K562 (cell line): ENCODE measurements at regions not wholly inside any gene's neighbourhood (a gene's known extent, or its start where the extent isn't known, plus 50 kb on each side); places are given as distances from the start of the nearest gene placed in this dataset.

Source experiments
- ADNP ChIP-seq: fragments of 200-800 bp; sonication (Bioruptor generic); IDR thresholded peaks from 2 replicates; pipeline ENCODE4 v1.6.1; 2016; ENCODE audit warnings: missing genetic modification characterization, missing compliant biosample characterization
- CHD7 ChIP-seq: fragments of 200-600 bp; sonication (generic); IDR thresholded peaks from one replicate; pipeline ENCODE4 v1.6.1; 2012; ENCODE audit warnings: mild to moderate bottlenecking, low read depth, low read length, inconsistent platforms
- EZH2 ChIP-seq: IDR thresholded peaks from 2 replicates; pipeline ENCODE4 v1.6.1; 2012; ENCODE audit warnings: low read depth, mild to moderate bottlenecking, inconsistent platforms, low read length, borderline replicate concordance
- IFI16 ChIP-seq: fragments of 250-450 bp; sonication (Bioruptor Pico); IDR thresholded peaks from 2 replicates; pipeline ENCODE4 v2.1.2; 2022; ENCODE audit warnings: mild to moderate bottlenecking, inconsistent platforms
- NFYB ChIP-seq: IDR thresholded peaks from 2 replicates; pipeline ENCODE4 v1.6.1; 2011; ENCODE audit warnings: mild to moderate bottlenecking, moderate library complexity; ENCODE audit not compliant: insufficient read length; ENCODE audit errors: extremely low read depth
- POLR3A ChIP-seq: IDR thresholded peaks from 2 replicates; pipeline ENCODE4 v1.6.1; 2011; ENCODE audit warnings: borderline replicate concordance, mild to moderate bottlenecking, moderate library complexity; ENCODE audit not compliant: insufficient read length, insufficient read depth; ENCODE audit errors: extremely low read depth
- RB1 ChIP-seq: fragments of 450-650 bp; IDR thresholded peaks from 2 replicates; pipeline ENCODE4 v1.6.1; 2017; ENCODE audit warnings: low read depth, mild to moderate bottlenecking
- SMAD2 ChIP-seq: fragments of 150-350 bp; IDR thresholded peaks from 2 replicates; pipeline ENCODE4 v1.6.1; 2014; ENCODE audit warnings: low read depth, mild to moderate bottlenecking, low read length
- ZBTB49 ChIP-seq: sonication (generic); formaldehyde crosslinking; IDR thresholded peaks from 2 replicates; pipeline ENCODE4 v1.8.0; 2022; ENCODE audit warnings: missing genetic modification reagents, mild to moderate bottlenecking, borderline replicate concordance
- ZC3H11A ChIP-seq: IDR thresholded peaks from 2 replicates; pipeline ENCODE4 v1.6.1; 2012; ENCODE audit warnings: low read depth, low read length, improper control_type of control experiment
- ZNF253 ChIP-seq: fragments of 250-450 bp; sonication (Bioruptor Pico); conservative IDR thresholded peaks from 2 replicates; pipeline ENCODE4 v1.6.1; 2021; ENCODE audit warnings: mild to moderate bottlenecking
- TF ChIP-seq, protein P1 (sequence below), 3 experiments: IDR thresholded peaks in 2 of 3; conservative IDR thresholded peaks in 1 of 3; 2 replicates each; pipeline ENCODE4 v1.5.1; 2011 to 2012; ENCODE audit warnings: low read length in 3 of 3, mild to moderate bottlenecking in 3 of 3, control low read depth in 2 of 3, improper control_type of control experiment in 1 of 3, inconsistent platforms in 1 of 3, low read depth in 1 of 3, mixed read lengths in 1 of 3, moderate library complexity in 1 of 3; ENCODE audit not compliant: insufficient read depth in 2 of 3

DNA sequence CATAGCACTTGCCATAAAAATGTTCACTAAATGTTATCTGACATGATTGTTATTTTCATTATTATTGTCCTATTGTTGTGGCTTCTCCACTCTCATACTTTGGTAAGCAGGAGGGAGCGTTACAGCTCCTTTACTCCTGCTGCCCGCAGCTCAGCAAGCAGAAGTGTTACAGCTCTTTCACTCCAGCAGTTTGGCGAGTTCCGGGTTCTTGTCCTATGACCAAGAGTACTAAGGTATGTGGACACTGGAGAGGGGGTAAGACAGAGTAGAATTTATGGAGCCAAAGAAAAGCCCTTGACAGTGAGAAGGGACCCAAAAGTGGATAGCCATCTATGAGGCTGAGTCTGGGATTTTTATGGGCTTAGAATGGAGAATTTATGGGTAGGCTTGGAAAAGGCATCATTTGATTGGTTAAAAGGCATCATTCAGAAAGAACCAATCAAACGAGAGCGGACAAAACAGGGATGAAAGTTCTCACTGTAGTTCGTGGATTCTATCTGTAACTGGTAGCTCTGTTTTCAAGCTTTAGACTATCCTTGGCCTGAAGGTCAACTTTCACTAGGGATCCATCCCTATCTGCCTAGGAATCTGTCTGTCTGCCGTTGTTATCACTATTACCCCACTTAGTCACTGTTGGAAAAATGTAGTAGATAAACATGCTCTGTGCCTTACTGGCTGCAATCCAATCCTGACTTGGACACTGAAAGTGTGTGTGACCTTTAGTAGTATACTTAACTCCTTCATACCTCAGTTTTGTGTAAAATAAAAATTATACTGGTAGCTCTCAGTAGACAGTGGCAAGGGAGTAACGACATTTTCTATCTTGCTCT, 545.6 kb upstream of the LCORL start:
- TF ChIP-seq, protein P1, sequence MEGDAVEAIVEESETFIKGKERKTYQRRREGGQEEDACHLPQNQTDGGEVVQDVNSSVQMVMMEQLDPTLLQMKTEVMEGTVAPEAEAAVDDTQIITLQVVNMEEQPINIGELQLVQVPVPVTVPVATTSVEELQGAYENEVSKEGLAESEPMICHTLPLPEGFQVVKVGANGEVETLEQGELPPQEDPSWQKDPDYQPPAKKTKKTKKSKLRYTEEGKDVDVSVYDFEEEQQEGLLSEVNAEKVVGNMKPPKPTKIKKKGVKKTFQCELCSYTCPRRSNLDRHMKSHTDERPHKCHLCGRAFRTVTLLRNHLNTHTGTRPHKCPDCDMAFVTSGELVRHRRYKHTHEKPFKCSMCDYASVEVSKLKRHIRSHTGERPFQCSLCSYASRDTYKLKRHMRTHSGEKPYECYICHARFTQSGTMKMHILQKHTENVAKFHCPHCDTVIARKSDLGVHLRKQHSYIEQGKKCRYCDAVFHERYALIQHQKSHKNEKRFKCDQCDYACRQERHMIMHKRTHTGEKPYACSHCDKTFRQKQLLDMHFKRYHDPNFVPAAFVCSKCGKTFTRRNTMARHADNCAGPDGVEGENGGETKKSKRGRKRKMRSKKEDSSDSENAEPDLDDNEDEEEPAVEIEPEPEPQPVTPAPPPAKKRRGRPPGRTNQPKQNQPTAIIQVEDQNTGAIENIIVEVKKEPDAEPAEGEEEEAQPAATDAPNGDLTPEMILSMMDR (IDR thresholded peaks at IDR 0.05 in 2 of 3, conservative IDR thresholded peaks at IDR 0.05 in 1 of 3; ENCODE audit: insufficient read depth in 2 of 3, low read depth in 1 of 3, low read length in 3 of 3), result no peak
- TF ChIP-seq CHD7, result no peak
- TF ChIP-seq RB1, result no peak
- no peak for TF ChIP-seq POLR3A
- TF ChIP-seq NFYB, result no peak
- no peak for TF ChIP-seq IFI16 (CRISPR knock-in tag)
- no peak for TF ChIP-seq ZC3H11A
- no peak for TF ChIP-seq ADNP (tag)
- TF ChIP-seq ZNF253 (CRISPR knock-in tag), result no peak
- TF ChIP-seq EZH2, result no peak
- no peak for TF ChIP-seq ZBTB49 (CRISPR knock-in tag)
- TF ChIP-seq SMAD2, result no peak
